GM21367 (cell line): ENCODE measurements at regions not wholly inside any gene's neighbourhood (a gene's known extent, or its start where the extent isn't known, plus 50 kb on each side); places are given as distances from the start of the nearest gene placed in this dataset.
"Not testable (repeated sequence)": the region's sequence is repeated elsewhere in the genome, so short reads cannot be mapped to it uniquely, and the experiment has no call there.

ENCODE experiments used
- ATAC-seq: cut with Tn5 transposase; IDR thresholded peaks from one replicate; pipeline ENCODE4 v1.9.1; 2021; ENCODE audit not compliant: unreplicated experiment

DNA sequence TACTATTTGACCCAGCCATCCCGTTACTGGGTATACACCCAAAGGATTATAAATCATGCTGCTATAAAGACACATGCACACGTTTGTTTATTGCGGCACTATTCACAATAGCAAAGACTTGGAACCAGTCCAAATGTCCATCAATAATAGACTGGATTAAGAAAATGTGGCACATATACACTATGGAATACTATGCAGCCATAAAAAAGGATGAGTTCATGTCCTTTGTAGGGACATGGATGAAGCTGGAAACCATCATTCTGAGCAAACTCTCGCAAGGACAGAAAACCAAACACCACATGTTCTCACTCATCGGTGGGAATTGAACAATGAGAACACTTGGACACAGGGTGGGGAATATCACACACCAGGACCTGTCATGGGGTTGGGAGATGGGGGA, 56.7 kb upstream of the SELENOP start:
- ATAC-seq = not testable (repeated sequence)

DNA sequence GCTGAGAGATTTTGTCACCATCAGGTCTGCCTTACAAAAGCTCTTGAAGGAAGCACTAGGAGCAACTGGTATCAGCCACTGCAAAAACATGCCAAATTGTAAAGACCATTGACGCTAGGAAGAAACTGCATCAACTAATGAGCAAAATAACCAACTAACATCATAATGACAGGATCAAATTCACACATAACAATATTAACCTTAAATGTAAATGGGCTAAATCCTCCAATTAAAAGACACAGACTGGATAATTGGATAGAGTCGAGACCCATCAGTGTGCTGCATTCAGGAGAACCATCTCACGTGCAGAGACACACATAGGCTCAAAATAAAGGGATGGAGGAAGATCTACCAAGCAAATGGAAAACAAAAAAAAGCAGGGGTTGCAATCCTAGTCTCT, 53.1 kb upstream of the SELENOP start:
- not testable (repeated sequence) for ATAC-seq
